GM21529 (cell line): ENCODE measurements at regions not wholly inside any gene's neighbourhood (a gene's known extent, or its start where the extent isn't known, plus 50 kb on each side); places are given as distances from the start of the nearest gene placed in this dataset.
"Not testable (repeated sequence)": the region's sequence is repeated elsewhere in the genome, so short reads cannot be mapped to it uniquely, and the experiment has no call there.

Experiments
- ATAC-seq: cut with Tn5 transposase; IDR thresholded peaks from one replicate; pipeline ENCODE4 v1.9.1; 2021; ENCODE audit not compliant: unreplicated experiment

GRCh38 chr9:81035171-81035570, 654.2 kb downstream of the TLE1 start:
- no peak for ATAC-seq

- ATAC-seq: no peak
Measured at GRCh38 chr9:81032831-81033230, 656.5 kb downstream of the TLE1 start.

GRCh38 chr9:81032030-81032572, 657.2 kb downstream of the TLE1 start:
- ATAC-seq: no peak

GRCh38 chr9:81031422-81032029, 657.8 kb downstream of the TLE1 start:
- no peak for ATAC-seq

- ATAC-seq: no peak
Measured at GRCh38 chr9:81030027-81030426, 659.3 kb downstream of the TLE1 start.

GRCh38 chr9:81028504-81028903, 660.8 kb downstream of the TLE1 start:
- ATAC-seq: no peak

- no peak for ATAC-seq
Measured at GRCh38 chr9:81022177-81022576, 667.2 kb downstream of the TLE1 start.

GRCh38 chr9:81014945-81015344, 674.4 kb downstream of the TLE1 start:
- ATAC-seq: not testable (repeated sequence)

- ATAC-seq: not testable (repeated sequence)
Measured at GRCh38 chr9:81013191-81013590, 676.2 kb downstream of the TLE1 start.

- no peak for ATAC-seq
Measured at GRCh38 chr9:81002906-81003305, 686.4 kb downstream of the TLE1 start.

GRCh38 chr9:81002242-81002641, 687.1 kb downstream of the TLE1 start:
- no peak for ATAC-seq

- ATAC-seq: no peak
Measured at GRCh38 chr9:80995759-80996158, 693.6 kb downstream of the TLE1 start.

GRCh38 chr9:80994892-80995291, 694.5 kb downstream of the TLE1 start:
- no peak for ATAC-seq

GRCh38 chr9:80985595-80985994, 703.8 kb downstream of the TLE1 start:
- not testable (repeated sequence) for ATAC-seq

GRCh38 chr9:80976403-80976802, 712.9 kb downstream of the TLE1 start:
- ATAC-seq: no peak

- not testable (repeated sequence) for ATAC-seq
Measured at GRCh38 chr9:80970377-80970776, 719.0 kb downstream of the TLE1 start.

GRCh38 chr9:80968611-80969010, 720.7 kb downstream of the TLE1 start:
- ATAC-seq: no peak

GRCh38 chr9:80964914-80965313, 724.4 kb downstream of the TLE1 start:
- ATAC-seq: no peak

GRCh38 chr9:80964374-80964773, 725.0 kb downstream of the TLE1 start:
- ATAC-seq: no peak

GRCh38 chr9:80957801-80958200, 731.5 kb downstream of the TLE1 start:
- no peak for ATAC-seq

GRCh38 chr9:80954521-80954920, 734.8 kb downstream of the TLE1 start:
- no peak for ATAC-seq

GRCh38 chr9:80952363-80952922, 736.9 kb downstream of the TLE1 start:
- ATAC-seq: no peak

- ATAC-seq: no peak
Measured at GRCh38 chr9:80951675-80952074, 737.7 kb downstream of the TLE1 start.
